H9 (cell line): ENCODE measurements at regions not wholly inside any gene's neighbourhood (a gene's known extent, or its start where the extent isn't known, plus 50 kb on each side); places are given as distances from the start of the nearest gene placed in this dataset.

Experiments
- DNase-seq: peaks from one replicate; pipeline ENCODE4 v3.0.0-alpha.2; 2017
- H2AFZ ChIP-seq: one replicate; pipeline ENCODE4 v1.6.1; 2013; ENCODE audit warnings: mild to moderate bottlenecking, low read length, control low read depth, moderate library complexity
- H2AK5ac ChIP-seq: 2 replicates; pipeline ENCODE4 v1.6.1; 2013; ENCODE audit warnings: low read length, control low read depth, mixed read lengths; ENCODE audit not compliant: insufficient read length
- H2BK120ac ChIP-seq: one replicate; pipeline ENCODE4 v1.6.1; 2013; ENCODE audit warnings: low read depth, mild to moderate bottlenecking, low read length, control low read depth, inconsistent platforms; ENCODE audit not compliant: poor library complexity, severe bottlenecking
- H2BK12ac ChIP-seq: 2 replicates; pipeline ENCODE4 v1.6.1; 2013; ENCODE audit warnings: low read length, control low read depth, mixed read lengths, low read depth; ENCODE audit not compliant: insufficient read length
- H2BK15ac ChIP-seq: 2 replicates; pipeline ENCODE4 v1.6.1; 2013; ENCODE audit warnings: low read depth, low read length, control low read depth
- H2BK20ac ChIP-seq: one replicate; pipeline ENCODE4 v1.6.1; 2013; ENCODE audit warnings: low read depth, mild to moderate bottlenecking, low read length, control low read depth, inconsistent platforms; ENCODE audit not compliant: poor library complexity, severe bottlenecking
- H2BK5ac ChIP-seq: 2 replicates; pipeline ENCODE4 v1.6.1; 2013; ENCODE audit warnings: low read length, control low read depth, mixed read lengths; ENCODE audit not compliant: insufficient read length
- H3K14ac ChIP-seq: 2 replicates; pipeline ENCODE4 v1.6.1; 2013; ENCODE audit warnings: low read length, control low read depth; ENCODE audit not compliant: insufficient read depth
- H3K18ac ChIP-seq: 2 replicates; pipeline ENCODE4 v1.6.1; 2013; ENCODE audit warnings: low read depth, mild to moderate bottlenecking, mixed read lengths, low read length, control low read depth; ENCODE audit not compliant: insufficient read length
- H3K23ac ChIP-seq: 2 replicates; pipeline ENCODE4 v1.6.1; 2013; ENCODE audit warnings: low read length, control low read depth, mixed read lengths, low read depth; ENCODE audit not compliant: insufficient read length
- H3K23me2 ChIP-seq: 2 replicates; pipeline ENCODE4 v1.6.1; 2013; ENCODE audit warnings: low read depth, mild to moderate bottlenecking, mixed read lengths, low read length, control low read depth; ENCODE audit not compliant: insufficient read length, poor library complexity, severe bottlenecking
- H3K27ac ChIP-seq: 2 replicates; pipeline ENCODE4 v1.5.1; 2013; ENCODE audit warnings: low read length, control low read depth, mixed read lengths, low read depth; ENCODE audit not compliant: insufficient read length
- H3K27me3 ChIP-seq: 2 replicates; pipeline ENCODE4 v1.6.1; 2013; ENCODE audit warnings: low read length, control low read depth, inconsistent platforms; ENCODE audit not compliant: insufficient read depth
- H3K4ac ChIP-seq: 2 replicates; pipeline ENCODE4 v1.6.1; 2013; ENCODE audit warnings: low read depth, mild to moderate bottlenecking, control low read depth, inconsistent platforms, low read length, moderate library complexity
- H3K4me1 ChIP-seq: 2 replicates; pipeline ENCODE4 v1.6.1; 2013; ENCODE audit warnings: low read length, control low read depth, inconsistent platforms; ENCODE audit not compliant: insufficient read depth
- H3K4me2 ChIP-seq: 2 replicates; pipeline ENCODE4 v1.6.1; 2013; ENCODE audit warnings: low read length, control low read depth, mixed read lengths; ENCODE audit not compliant: insufficient read length, insufficient read depth
- H3K56ac ChIP-seq: 2 replicates; pipeline ENCODE4 v1.6.1; 2013; ENCODE audit warnings: low read depth, mild to moderate bottlenecking, mixed read lengths, low read length, control low read depth; ENCODE audit not compliant: insufficient read length
- H3K79me1 ChIP-seq: 2 replicates; pipeline ENCODE4 v1.6.1; 2013; ENCODE audit warnings: low read depth, mild to moderate bottlenecking, moderate library complexity, low read length, control low read depth, inconsistent platforms; ENCODE audit not compliant: insufficient read depth, poor library complexity, severe bottlenecking
- H3K79me2 ChIP-seq: 2 replicates; pipeline ENCODE4 v1.6.1; 2013; ENCODE audit warnings: low read length, control low read depth, inconsistent platforms; ENCODE audit not compliant: insufficient read depth
- H3K9ac ChIP-seq: 2 replicates; pipeline ENCODE4 v1.6.1; 2013; ENCODE audit warnings: low read length, control low read depth, mixed read lengths; ENCODE audit not compliant: insufficient read length; ENCODE audit errors: extremely low read depth
- H3K9me3 ChIP-seq: one replicate; pipeline ENCODE4 v1.6.1; 2013; ENCODE audit warnings: low read depth, low read length, inconsistent platforms; ENCODE audit not compliant: control insufficient read depth
- H3T11ph ChIP-seq: one replicate; pipeline ENCODE4 v1.6.1; 2013; ENCODE audit warnings: mild to moderate bottlenecking, low read length, control low read depth, inconsistent platforms
- H4K20me1 ChIP-seq: one replicate; pipeline ENCODE4 v1.6.1; 2013; ENCODE audit not compliant: control insufficient read depth, insufficient read length, insufficient read depth
- H4K5ac ChIP-seq: 2 replicates; pipeline ENCODE4 v1.6.1; 2013; ENCODE audit warnings: low read depth, mild to moderate bottlenecking, mixed read lengths, low read length, control low read depth; ENCODE audit not compliant: insufficient read length
- H4K8ac ChIP-seq: replicated peaks from 2 replicates; pipeline ENCODE4 v1.6.1; 2013; ENCODE audit warnings: low read length, control low read depth, mixed read lengths, low read depth; ENCODE audit not compliant: insufficient read length
- H4K91ac ChIP-seq: 2 replicates; pipeline ENCODE4 v1.6.1; 2013; ENCODE audit warnings: low read depth, mild to moderate bottlenecking, moderate library complexity, mixed read lengths, low read length, control low read depth; ENCODE audit not compliant: insufficient read length
- H3K27ac Mint-ChIP-seq, 3 experiments: 2 replicates in 2 of 3; 3 replicates in 1 of 3; pipeline ENCODE4 v1.8.0; 2020 to 2021; ENCODE audit warnings: mixed read lengths in 3 of 3, mild to moderate bottlenecking in 1 of 3, moderate library complexity in 1 of 3
- H3K27me3 Mint-ChIP-seq: 2 replicates; pipeline ENCODE4 v1.8.0; 2021; ENCODE audit warnings: low read depth, mild to moderate bottlenecking, moderate library complexity, mixed read lengths
- H3K36me3 Mint-ChIP-seq, 3 experiments: 2 replicates in 2 of 3; 3 replicates in 1 of 3; pipeline ENCODE4 v1.8.0; 2020 to 2021; ENCODE audit warnings: low read depth in 3 of 3, mixed read lengths in 3 of 3; ENCODE audit not compliant: insufficient read depth in 1 of 3
- H3K4me1 Mint-ChIP-seq, 2 experiments: 2 replicates each; pipeline ENCODE4 v1.8.0; 2020; ENCODE audit warnings: mixed read lengths in 2 of 2
- H3K4me3 Mint-ChIP-seq, 2 experiments: 2 replicates in 1 of 2; 3 replicates in 1 of 2; pipeline ENCODE4 v1.8.0; 2020 to 2021; ENCODE audit warnings: mild to moderate bottlenecking in 2 of 2, mixed read lengths in 2 of 2, moderate library complexity in 1 of 2
- H3K9me3 Mint-ChIP-seq, 2 experiments: 2 replicates in 1 of 2; 3 replicates in 1 of 2; pipeline ENCODE4 v1.8.0; 2020; ENCODE audit warnings: mild to moderate bottlenecking in 2 of 2, mixed read lengths in 2 of 2, moderate library complexity in 1 of 2
- WGBS: extraction: QIAGEN DNeasy Blood & Tissue Kit; methylation state at CpG from one replicate; pipeline ENCODE4 v1.1.7; 2013; ENCODE audit warnings: missing lambda C conversion rate, low lambda C conversion rate, mixed read lengths; ENCODE audit not compliant: insufficient read length; ENCODE audit errors: extremely low coverage; 5-methylcytosine and 5-hydroxymethylcytosine counted together
- TF ChIP-seq, protein P1 (sequence below): fragments of 200-600 bp; sonication (generic); conservative IDR thresholded peaks from 3 replicates; pipeline ENCODE4 v1.8.0; 2021; ENCODE audit warnings: antibody characterized with exemption, mild to moderate bottlenecking

- H3K27ac ChIP-seq = no peak overlapping the region
These were observed 401.2 kb upstream of the C2CD4B start for GRCh38 chr15:62566248-62566647.

More at GRCh38 chr15:62566248-62566647, 401.2 kb upstream of the C2CD4B start:
- Histone ChIP-seq H4K5ac (no peak overlapping the region), H3T11ph (no peak overlapping the region), H3K9ac (no peak overlapping the region), H3K4me1 (no peaks in the 10 kb centered on the region), H3K14ac (no peak overlapping the region), H2AFZ (no peak overlapping the region), H3K56ac (no peak overlapping the region), H2BK20ac (no peak overlapping the region), H3K27me3 (no peaks in the 10 kb centered on the region), H3K79me1 (no peaks in the 10 kb centered on the region), H2BK5ac (no peak overlapping the region), H2BK15ac (no peak overlapping the region), H3K4ac (no peak overlapping the region), H2BK12ac (no peak overlapping the region), H2BK120ac (no peak overlapping the region), H3K23me2 (no peaks in the 10 kb centered on the region), H3K9me3 (no peaks in the 10 kb centered on the region), H4K91ac (no peak overlapping the region), H3K23ac (no peak overlapping the region), H3K4me2 (no peak overlapping the region), H4K20me1 (no peaks in the 10 kb centered on the region), H3K79me2 (no peaks in the 10 kb centered on the region), H2AK5ac (no peak overlapping the region), H3K18ac (no peak overlapping the region), H4K8ac (no peak overlapping the region)
- TF ChIP-seq, protein P1, sequence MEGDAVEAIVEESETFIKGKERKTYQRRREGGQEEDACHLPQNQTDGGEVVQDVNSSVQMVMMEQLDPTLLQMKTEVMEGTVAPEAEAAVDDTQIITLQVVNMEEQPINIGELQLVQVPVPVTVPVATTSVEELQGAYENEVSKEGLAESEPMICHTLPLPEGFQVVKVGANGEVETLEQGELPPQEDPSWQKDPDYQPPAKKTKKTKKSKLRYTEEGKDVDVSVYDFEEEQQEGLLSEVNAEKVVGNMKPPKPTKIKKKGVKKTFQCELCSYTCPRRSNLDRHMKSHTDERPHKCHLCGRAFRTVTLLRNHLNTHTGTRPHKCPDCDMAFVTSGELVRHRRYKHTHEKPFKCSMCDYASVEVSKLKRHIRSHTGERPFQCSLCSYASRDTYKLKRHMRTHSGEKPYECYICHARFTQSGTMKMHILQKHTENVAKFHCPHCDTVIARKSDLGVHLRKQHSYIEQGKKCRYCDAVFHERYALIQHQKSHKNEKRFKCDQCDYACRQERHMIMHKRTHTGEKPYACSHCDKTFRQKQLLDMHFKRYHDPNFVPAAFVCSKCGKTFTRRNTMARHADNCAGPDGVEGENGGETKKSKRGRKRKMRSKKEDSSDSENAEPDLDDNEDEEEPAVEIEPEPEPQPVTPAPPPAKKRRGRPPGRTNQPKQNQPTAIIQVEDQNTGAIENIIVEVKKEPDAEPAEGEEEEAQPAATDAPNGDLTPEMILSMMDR = no peak
- Mint-ChIP-seq H3K9me3 (no peaks in the 10 kb centered on the region), H3K27me3 (no peaks in the 10 kb centered on the region; the same call in 1 of the 2 replicates), H3K4me3 (no peak overlapping the region), H3K27ac (peak overlapping the region in 2 of 3 experiments; percentile 60 to 80; a peak in 3 of 7 replicates), H3K36me3 (no peaks in the 10 kb centered on the region), H3K4me1 (peaks cover 11 to 21% of the 10 kb centered on the region in 2 experiments)
- no peak for DNase-seq
- WGBS = no CpG with 5 or more reads among the region's 5 CpGs
